ENCODE measurements at regions not wholly inside any gene's neighbourhood (a gene's known extent, or its start where the extent isn't known, plus 50 kb on each side); places are given as distances from the start of the nearest gene placed in this dataset.
"Not testable (repeated sequence)": the region's sequence is repeated elsewhere in the genome, so short reads cannot be mapped to it uniquely, and the experiment has no call there.

GRCh38 chr7:66503551-66504031 lies 125.1 kb upstream of the KCTD7 start:
- DNase-seq (ENCODE audit: low spot score), result no peak

GRCh38 chr7:66504131-66504530 lies 124.5 kb upstream of the KCTD7 start:
- DNase-seq (ENCODE audit: low spot score), result no peak

GRCh38 chr7:66505009-66505408 lies 123.7 kb upstream of the KCTD7 start:
- no peak for DNase-seq (ENCODE audit: low spot score)

- DNase-seq (ENCODE audit: low spot score), result no peak
These were observed 122.9 kb upstream of the KCTD7 start for GRCh38 chr7:66505531-66506451.

GRCh38 chr7:66506703-66507102 lies 122.0 kb upstream of the KCTD7 start:
- DNase-seq (ENCODE audit: low spot score), result not testable (repeated sequence)

GRCh38 chr7:66507764-66508296 lies 120.9 kb upstream of the KCTD7 start:
- no peak for DNase-seq (ENCODE audit: low spot score)

GRCh38 chr7:66508431-66508830 lies 120.2 kb upstream of the KCTD7 start:
- DNase-seq (ENCODE audit: low spot score), result no peak

GRCh38 chr7:66514050-66514449 lies 114.6 kb upstream of the KCTD7 start:
- DNase-seq (ENCODE audit: low spot score), result no peak

- no peak for DNase-seq (ENCODE audit: low spot score)
These were observed 111.3 kb upstream of the KCTD7 start for GRCh38 chr7:66517212-66517909.

GRCh38 chr7:66518151-66518691 lies 110.5 kb upstream of the KCTD7 start:
- DNase-seq (ENCODE audit: low spot score), result no peak

GRCh38 chr7:66521675-66522074 lies 107.0 kb upstream of the KCTD7 start:
- DNase-seq (ENCODE audit: low spot score), result no peak

- DNase-seq (ENCODE audit: low spot score), result no peak
These were observed 106.2 kb upstream of the KCTD7 start for GRCh38 chr7:66522518-66522917.

GRCh38 chr7:66523409-66523808 lies 105.3 kb upstream of the KCTD7 start:
- DNase-seq (ENCODE audit: low spot score), result no peak

GRCh38 chr7:66524738-66525137 lies 103.9 kb upstream of the KCTD7 start:
- no peak for DNase-seq (ENCODE audit: low spot score)

- DNase-seq (ENCODE audit: low spot score), result not testable (repeated sequence)
These were observed 101.9 kb upstream of the KCTD7 start for GRCh38 chr7:66526782-66527181.

- no peak for DNase-seq (ENCODE audit: low spot score)
These were observed 100.0 kb upstream of the KCTD7 start for GRCh38 chr7:66528652-66529051.

GRCh38 chr7:66529883-66530610 lies 98.6 kb upstream of the KCTD7 start:
- no peak for DNase-seq (ENCODE audit: low spot score)

- DNase-seq (ENCODE audit: low spot score), result peak; percentile 78
These were observed 93.0 kb upstream of the KCTD7 start for GRCh38 chr7:66535414-66536329.

GRCh38 chr7:66537380-66537779 lies 91.3 kb upstream of the KCTD7 start:
- DNase-seq (ENCODE audit: low spot score), result no peak

- no peak for DNase-seq (ENCODE audit: low spot score)
These were observed 90.8 kb upstream of the KCTD7 start for GRCh38 chr7:66537876-66538275.

GRCh38 chr7:66539264-66539623 lies 89.4 kb upstream of the KCTD7 start:
- no peak for DNase-seq (ENCODE audit: low spot score)

All from HuH-7 (cell line).